Uterus (tissue), 3 donors: ENCODE measurements at regions not wholly inside any gene's neighbourhood (a gene's known extent, or its start where the extent isn't known, plus 50 kb on each side); places are given as distances from the start of the nearest gene placed in this dataset.

Experiments
- DNase-seq, 2 donors: peaks; one replicate each; pipeline ENCODE4 v3.0.0-alpha.2; 2019 to 2020
- H3K27ac ChIP-seq, 2 donors: fragments of 200-600 bp; sonication (generic); 1 replicate in 1 of 2; 2 replicates in 1 of 2; pipeline ENCODE4 v1.5.1; 2016 to 2018
- H3K27me3 ChIP-seq, 2 donors: fragments of 200-600 bp; sonication (generic); one replicate each; pipeline ENCODE4 v1.5.1; 2018 to 2019; ENCODE audit warnings: control low read depth in 1 of 2
- H3K36me3 ChIP-seq, 2 donors: fragments of 200-600 bp; sonication (generic); one replicate each; pipeline ENCODE4 v1.5.1; 2019; ENCODE audit warnings: control low read depth in 1 of 2
- H3K4me1 ChIP-seq, 2 donors: fragments of 200-600 bp; sonication (generic); one replicate each; pipeline ENCODE4 v1.5.1; 2018 to 2019; ENCODE audit warnings: control low read depth in 1 of 2
- H3K4me3 ChIP-seq, 2 donors: fragments of 200-600 bp; sonication (generic); 1 replicate in 1 of 2; 2 replicates in 1 of 2; pipeline ENCODE4 v1.5.1; 2018 to 2019; ENCODE audit warnings: mild to moderate bottlenecking in 1 of 2
- H3K9me3 ChIP-seq, 2 donors: fragments of 200-600 bp; sonication (generic); one replicate each; pipeline ENCODE4 v1.5.1; 2019; ENCODE audit warnings: control low read depth in 1 of 2
- POLR2A ChIP-seq, 2 donors: fragments of 450-650 bp; IDR thresholded peaks; one replicate each; pipeline ENCODE4 v1.6.1; 2016; ENCODE audit warnings: antibody characterized with exemption in 2 of 2, mild to moderate bottlenecking in 1 of 2, moderate library complexity in 1 of 2
- intact Hi-C: fragments of 100-400 bp; cut with DNase I; formaldehyde crosslinking; loops from one replicate; pipeline ENCODE4 v1.15.1; 2023; ENCODE audit warnings: low total_unique reads
- TF ChIP-seq, protein P1 (sequence below), 4 experiments: fragments of 200-600 bp in 2 of 4; fragments of 450-650 bp in 2 of 4; sonication (generic) in 2 of 4; IDR thresholded peaks; one replicate each; pipeline ENCODE4 v1.5.1; 2016 to 2019; ENCODE audit warnings: antibody characterized with exemption in 4 of 4, mild to moderate bottlenecking in 2 of 4, moderate library complexity in 1 of 4
- donor health status: DM: yes; HTN: yes; CAD: no.

DNA sequence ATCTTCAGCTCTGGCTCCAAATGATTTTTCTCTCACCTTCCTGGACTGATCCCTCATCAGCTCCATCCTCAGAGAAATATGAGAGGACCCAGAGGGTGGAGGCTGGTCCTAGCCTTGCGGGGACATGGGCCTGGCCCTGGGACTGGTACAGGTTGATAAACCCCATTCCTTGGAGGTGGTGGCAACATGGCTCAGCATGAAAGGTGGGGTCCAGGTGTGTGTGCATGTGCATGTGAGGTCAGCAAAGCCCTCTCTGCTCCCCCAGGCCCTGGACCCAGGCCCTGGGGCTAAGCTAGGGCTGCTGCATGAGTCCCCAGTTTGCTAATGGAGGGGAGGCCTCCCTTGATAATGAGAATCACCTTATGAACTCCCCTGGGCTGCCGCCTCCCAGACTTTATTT, 363.1 kb downstream of the MATN1 start:
- Histone ChIP-seq H3K4me3 (no peak overlapping the region), H3K27me3 (no peaks in the 10 kb centered on the region), H3K36me3 (no peaks in the 10 kb centered on the region), H3K4me1 (no peaks in the 10 kb centered on the region), H3K9me3 (no peaks in the 10 kb centered on the region), H3K27ac (no peak overlapping the region)
- TF ChIP-seq POLR2A (IDR thresholded peaks at IDR 0.05): no peak
- TF ChIP-seq, protein P1, sequence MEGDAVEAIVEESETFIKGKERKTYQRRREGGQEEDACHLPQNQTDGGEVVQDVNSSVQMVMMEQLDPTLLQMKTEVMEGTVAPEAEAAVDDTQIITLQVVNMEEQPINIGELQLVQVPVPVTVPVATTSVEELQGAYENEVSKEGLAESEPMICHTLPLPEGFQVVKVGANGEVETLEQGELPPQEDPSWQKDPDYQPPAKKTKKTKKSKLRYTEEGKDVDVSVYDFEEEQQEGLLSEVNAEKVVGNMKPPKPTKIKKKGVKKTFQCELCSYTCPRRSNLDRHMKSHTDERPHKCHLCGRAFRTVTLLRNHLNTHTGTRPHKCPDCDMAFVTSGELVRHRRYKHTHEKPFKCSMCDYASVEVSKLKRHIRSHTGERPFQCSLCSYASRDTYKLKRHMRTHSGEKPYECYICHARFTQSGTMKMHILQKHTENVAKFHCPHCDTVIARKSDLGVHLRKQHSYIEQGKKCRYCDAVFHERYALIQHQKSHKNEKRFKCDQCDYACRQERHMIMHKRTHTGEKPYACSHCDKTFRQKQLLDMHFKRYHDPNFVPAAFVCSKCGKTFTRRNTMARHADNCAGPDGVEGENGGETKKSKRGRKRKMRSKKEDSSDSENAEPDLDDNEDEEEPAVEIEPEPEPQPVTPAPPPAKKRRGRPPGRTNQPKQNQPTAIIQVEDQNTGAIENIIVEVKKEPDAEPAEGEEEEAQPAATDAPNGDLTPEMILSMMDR (IDR thresholded peaks at IDR 0.05): no peak
- no peak for DNase-seq
- intact Hi-C loops: no loop called here

DNA sequence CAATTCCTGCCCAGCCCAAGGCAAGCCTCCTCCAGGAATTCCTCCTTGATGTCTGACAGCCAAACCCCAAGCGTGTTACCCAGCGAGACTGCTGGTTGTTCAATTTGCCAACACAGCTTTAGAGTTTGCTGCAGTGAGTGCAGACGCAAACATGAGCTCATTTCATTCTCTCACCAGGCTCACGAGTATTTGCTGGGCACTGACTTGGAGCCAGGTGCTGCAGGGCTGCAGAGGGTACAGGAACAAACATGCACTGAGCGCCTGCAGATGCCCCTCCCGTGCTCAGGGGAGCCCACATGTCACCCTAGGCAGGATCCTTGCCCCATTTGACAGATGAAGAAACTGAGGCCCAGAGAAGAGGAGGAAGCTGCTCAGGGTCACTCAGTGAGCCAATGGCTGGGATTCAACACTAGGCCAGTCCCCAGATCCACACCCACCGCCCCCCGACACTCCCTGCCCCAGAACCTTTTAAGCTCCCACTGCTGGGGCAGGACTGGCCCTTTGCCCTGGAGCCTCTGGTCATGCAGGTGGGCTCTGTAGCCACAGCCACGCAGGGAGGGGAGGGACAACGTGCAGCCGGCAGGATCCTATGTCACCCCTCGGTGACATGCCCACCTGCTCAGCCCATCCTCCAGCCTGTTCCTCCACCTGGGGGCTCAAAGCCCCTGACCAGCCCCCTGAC, 363.7 kb downstream of the MATN1 start:
- no peak for DNase-seq
- Histone ChIP-seq H3K27me3 (no peaks in the 10 kb centered on the region), H3K27ac (no peak overlapping the region), H3K4me3 (no peak overlapping the region), H3K9me3 (no peaks in the 10 kb centered on the region), H3K36me3 (no peaks in the 10 kb centered on the region), H3K4me1 (no peaks in the 10 kb centered on the region)
- intact Hi-C loops: no loop called here
- TF ChIP-seq, protein P1 (IDR thresholded peaks at IDR 0.05): no peak
- TF ChIP-seq POLR2A (IDR thresholded peaks at IDR 0.05): no peak

DNA sequence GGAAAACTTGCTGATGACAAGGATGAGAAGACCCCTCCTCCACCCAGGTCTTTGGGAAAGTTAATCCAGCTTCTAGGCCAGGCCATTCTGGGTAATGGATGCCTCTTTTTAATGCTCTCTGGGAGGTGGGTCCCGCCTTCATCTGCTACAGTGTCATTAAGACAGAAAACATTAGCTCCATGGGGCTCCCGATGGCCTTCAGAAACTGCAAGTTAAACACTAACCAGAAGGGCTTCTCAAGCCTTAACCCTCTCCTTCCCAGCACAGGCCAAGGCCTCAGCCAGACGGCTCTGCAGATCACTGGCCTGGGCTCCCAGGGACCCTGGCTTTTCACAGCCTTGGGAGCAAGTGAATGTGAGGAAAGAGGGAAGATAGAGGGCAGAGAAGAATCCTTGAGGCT, 364.9 kb downstream of the MATN1 start:
- TF ChIP-seq POLR2A (IDR thresholded peaks at IDR 0.05): no peak
- TF ChIP-seq, protein P1 (IDR thresholded peaks at IDR 0.05): no peak
- intact Hi-C loops: no loop called here
- no peaks in the 10 kb centered on the region for H3K4me1 ChIP-seq
- no peaks in the 10 kb centered on the region for H3K27me3 ChIP-seq
- H3K4me3 ChIP-seq: no peak overlapping the region
- no peak overlapping the region for H3K27ac ChIP-seq
- no peak for DNase-seq
- no peaks in the 10 kb centered on the region for H3K36me3 ChIP-seq
- H3K9me3 ChIP-seq: no peaks in the 10 kb centered on the region

DNA sequence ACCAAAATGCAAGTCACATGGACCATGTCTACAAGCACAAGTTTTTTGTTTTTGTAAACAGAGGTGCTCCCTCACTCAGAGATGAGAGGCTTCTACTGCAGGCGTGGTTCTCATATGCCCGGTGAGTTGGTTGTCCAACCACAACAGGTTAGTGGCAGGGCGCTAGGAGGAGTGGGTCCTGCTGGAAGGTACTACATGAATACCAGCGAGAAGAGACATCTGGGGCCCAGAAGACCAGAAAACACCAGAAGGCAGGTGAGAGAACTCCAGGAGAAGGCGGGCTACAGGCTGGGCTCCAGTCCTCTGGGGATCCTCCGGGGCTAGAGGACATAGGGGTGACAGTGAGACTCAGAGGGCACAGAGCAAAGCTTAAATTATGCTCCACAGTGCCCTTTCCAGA, 366.5 kb downstream of the MATN1 start:
- intact Hi-C loops: no loop called here

DNA sequence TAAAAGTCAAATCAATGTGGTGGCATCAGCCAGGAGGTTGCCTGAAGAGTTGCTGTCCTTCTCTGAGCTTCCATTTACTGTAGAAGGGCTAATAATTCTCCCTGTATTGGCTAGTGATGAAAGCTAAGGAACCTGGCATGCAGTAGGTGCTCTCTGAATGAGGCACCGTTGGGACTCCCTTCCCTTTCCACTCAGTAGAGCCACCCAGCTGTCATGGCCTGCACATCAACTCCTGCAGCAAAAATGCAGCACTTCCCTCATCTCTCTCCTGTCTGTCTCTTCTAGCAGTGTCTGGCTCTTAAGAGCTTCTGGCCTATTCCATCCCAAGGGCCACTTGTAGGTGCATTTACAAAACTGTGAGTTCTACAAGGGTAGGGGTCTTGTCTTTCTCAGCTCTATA, 369.0 kb downstream of the MATN1 start:
- Histone ChIP-seq H3K27me3 (no peaks in the 10 kb centered on the region), H3K4me1 (no peaks in the 10 kb centered on the region), H3K4me3 (no peak overlapping the region), H3K9me3 (no peaks in the 10 kb centered on the region), H3K27ac (no peak overlapping the region), H3K36me3 (no peaks in the 10 kb centered on the region)
- intact Hi-C loops: no loop called here
- TF ChIP-seq, protein P1 (IDR thresholded peaks at IDR 0.05): no peak
- no peak for TF ChIP-seq POLR2A (IDR thresholded peaks at IDR 0.05)
- no peak for DNase-seq

More for the DNA sequence above, 366.5 kb downstream of the MATN1 start:
- DNase-seq: no peak
- H3K9me3 ChIP-seq: no peaks in the 10 kb centered on the region
- no peaks in the 10 kb centered on the region for H3K27me3 ChIP-seq
- no peaks in the 10 kb centered on the region for H3K4me1 ChIP-seq
- TF ChIP-seq, protein P1 (IDR thresholded peaks at IDR 0.05): no peak
- no peak for TF ChIP-seq POLR2A (IDR thresholded peaks at IDR 0.05)
- no peak overlapping the region for H3K4me3 ChIP-seq
- no peaks in the 10 kb centered on the region for H3K36me3 ChIP-seq
- H3K27ac ChIP-seq: no peak overlapping the region
